Epithelial cell of proximal tubule (primary cell): ENCODE measurements at regions not wholly inside any gene's neighbourhood (a gene's known extent, or its start where the extent isn't known, plus 50 kb on each side); places are given as distances from the start of the nearest gene placed in this dataset.

ENCODE experiments used
- DNase-seq: peaks from one replicate; pipeline ENCODE4 v3.0.0-alpha.2; 2011; ENCODE audit warnings: low read depth
- H3K4me3 ChIP-seq: 2 replicates; pipeline ENCODE4 v1.5.1; 2011; ENCODE audit warnings: low read depth, mild to moderate bottlenecking, low read length
- CTCF ChIP-seq: conservative IDR thresholded peaks from 2 replicates; pipeline ENCODE4 v1.5.1; 2012; ENCODE audit warnings: low read depth, mild to moderate bottlenecking, low read length

- no peak for TF ChIP-seq CTCF
- DNase-seq, result no peak
- no peak overlapping the region for H3K4me3 ChIP-seq
Observed at GRCh38 chr6:147666255-147666654, 157.8 kb downstream of the SAMD5 start.

GRCh38 chr6:147667082-147667481 is 158.6 kb downstream of the SAMD5 start:
- no peak overlapping the region for H3K4me3 ChIP-seq
- DNase-seq, result no peak
- TF ChIP-seq CTCF, result no peak

GRCh38 chr6:147674099-147674498 is 165.6 kb downstream of the SAMD5 start:
- no peak for TF ChIP-seq CTCF

GRCh38 chr6:147674794-147675193 is 166.3 kb downstream of the SAMD5 start:
- no peak for DNase-seq
- H3K4me3 ChIP-seq, result no peak overlapping the region
- no peak for TF ChIP-seq CTCF

More at GRCh38 chr6:147674099-147674498, 165.6 kb downstream of the SAMD5 start:
- no peak overlapping the region for H3K4me3 ChIP-seq
- no peak for DNase-seq

- H3K4me3 ChIP-seq, result no peak overlapping the region
- no peak for TF ChIP-seq CTCF
- DNase-seq, result no peak
Observed at GRCh38 chr6:147675281-147675680, 166.8 kb downstream of the SAMD5 start.

- DNase-seq, result no peak
- TF ChIP-seq CTCF, result no peak
- no peak overlapping the region for H3K4me3 ChIP-seq
Observed at GRCh38 chr6:147676495-147677199, 168.2 kb downstream of the SAMD5 start.

GRCh38 chr6:147677647-147678046 is 169.2 kb downstream of the SAMD5 start:
- no peak for DNase-seq
- TF ChIP-seq CTCF, result no peak
- H3K4me3 ChIP-seq, result no peak overlapping the region
